Occipital lobe (tissue), 1 donor: ENCODE measurements at regions not wholly inside any gene's neighbourhood (a gene's known extent, or its start where the extent isn't known, plus 50 kb on each side); places are given as distances from the start of the nearest gene placed in this dataset.

ENCODE experiments used
- DNase-seq: peaks from one replicate; lab custom pipeline; 2025; lab: John Stamatoyannopoulos, UW

DNA sequence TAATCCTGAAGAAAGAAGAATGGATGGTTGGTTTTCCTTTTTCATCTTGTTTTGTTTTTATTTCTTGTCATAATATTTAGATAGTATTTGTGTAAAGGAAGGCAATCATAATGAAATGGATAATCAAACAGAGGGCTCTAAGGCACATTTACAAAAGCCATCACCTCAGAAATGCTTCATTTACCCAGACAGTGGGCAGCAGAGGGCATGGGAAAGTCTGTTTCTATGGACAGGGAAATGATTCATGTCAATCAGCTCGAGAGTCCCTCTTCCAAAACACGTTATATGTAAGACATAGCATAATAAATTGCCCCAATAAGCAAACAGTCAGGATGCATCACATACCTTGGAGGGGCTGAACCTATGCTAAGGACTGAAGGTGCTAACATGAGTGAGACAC lies 426.1 kb downstream of the PLPP3 start:
- DNase-seq, result no peak

GRCh38 chr1:56152635-56153034 lies 426.7 kb downstream of the PLPP3 start:
- no peak for DNase-seq

DNA sequence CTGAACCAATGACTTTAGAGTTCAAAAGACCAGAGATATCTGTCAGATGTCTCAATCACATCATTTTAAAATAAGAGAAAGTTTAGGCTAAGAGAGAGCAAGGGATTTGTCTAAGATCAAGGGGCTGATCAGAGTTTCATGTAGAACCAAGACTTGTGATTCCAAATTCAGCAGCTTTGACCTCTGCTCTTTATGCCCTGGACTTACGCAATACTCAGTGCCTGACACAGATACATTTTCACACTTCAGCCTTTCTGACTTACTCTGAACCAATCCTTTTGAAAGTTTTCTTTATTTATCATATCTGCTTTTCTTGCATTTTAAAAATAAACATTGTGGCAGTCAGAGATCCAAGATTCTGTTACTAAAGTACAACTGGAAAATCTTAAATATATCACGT lies 428.0 kb downstream of the PLPP3 start:
- no peak for DNase-seq

GRCh38 chr1:56150441-56151215 lies 428.7 kb downstream of the PLPP3 start:
- DNase-seq, result no peak

- no peak for DNase-seq
Observed at GRCh38 chr1:56149761-56150160, 429.6 kb downstream of the PLPP3 start.

DNA sequence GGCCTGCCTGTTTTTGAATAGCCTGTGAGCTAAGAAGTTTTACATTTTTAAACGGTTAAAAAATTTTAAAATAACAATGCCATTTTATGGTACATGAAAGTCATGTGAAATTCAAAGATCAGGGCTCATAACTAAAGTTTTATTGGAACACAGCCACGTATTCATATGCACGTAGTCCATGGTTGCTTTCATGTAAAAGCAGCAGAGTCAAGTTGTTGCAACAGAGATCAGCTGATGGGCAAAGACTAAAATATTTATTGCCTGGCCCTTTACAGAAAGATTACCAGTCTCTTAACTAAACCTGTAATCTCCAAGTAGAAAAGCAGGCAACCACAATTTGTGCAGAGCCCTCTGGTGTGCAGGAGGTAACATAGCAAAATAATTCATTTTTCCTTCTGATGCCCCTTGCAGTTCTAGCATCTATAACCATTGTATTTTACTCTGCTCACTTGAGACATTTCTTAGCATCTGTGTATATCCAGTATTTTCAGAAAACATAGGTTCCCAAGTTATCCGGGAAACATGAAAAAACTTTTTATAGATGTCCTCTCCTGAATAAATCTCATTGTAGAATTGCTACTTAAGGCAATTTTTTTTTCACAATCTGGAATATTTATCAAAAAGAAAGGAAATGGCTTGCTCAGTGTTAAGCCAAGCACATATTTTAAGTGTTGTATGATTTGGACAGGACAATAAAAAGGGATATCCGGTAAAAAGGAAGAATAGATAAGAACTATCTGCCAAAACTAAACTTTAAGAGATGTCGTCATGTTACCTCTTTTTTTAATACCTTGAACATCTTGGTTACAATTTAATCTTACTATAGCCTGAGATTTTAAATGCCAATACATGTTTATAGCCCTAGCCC lies 430.8 kb downstream of the PLPP3 start:
- DNase-seq, result no peak

DNA sequence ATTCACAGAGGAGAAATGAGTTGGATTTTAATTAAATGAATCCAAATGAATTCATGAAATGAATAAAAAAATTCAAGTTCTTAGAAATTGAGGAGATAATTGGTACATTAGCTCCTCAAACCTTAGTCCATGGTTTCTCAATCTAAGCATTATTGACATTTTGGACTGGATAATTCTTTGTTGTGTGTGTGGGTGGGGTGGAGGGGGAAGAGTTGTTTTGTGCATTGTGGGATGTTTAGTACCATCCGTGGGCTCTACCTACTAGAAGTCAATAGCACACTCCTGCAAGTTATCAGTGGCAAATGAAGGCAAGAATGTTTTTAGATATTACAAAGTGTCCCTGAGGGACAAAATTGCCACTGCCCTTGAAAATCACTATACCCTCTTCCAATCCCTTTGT lies 431.9 kb downstream of the PLPP3 start:
- DNase-seq, result no peak

- no peak for DNase-seq
Observed at GRCh38 chr1:56147034-56147433, 432.3 kb downstream of the PLPP3 start.

- DNase-seq, result no peak
Observed at GRCh38 chr1:56146449-56146848, 432.9 kb downstream of the PLPP3 start.

DNA sequence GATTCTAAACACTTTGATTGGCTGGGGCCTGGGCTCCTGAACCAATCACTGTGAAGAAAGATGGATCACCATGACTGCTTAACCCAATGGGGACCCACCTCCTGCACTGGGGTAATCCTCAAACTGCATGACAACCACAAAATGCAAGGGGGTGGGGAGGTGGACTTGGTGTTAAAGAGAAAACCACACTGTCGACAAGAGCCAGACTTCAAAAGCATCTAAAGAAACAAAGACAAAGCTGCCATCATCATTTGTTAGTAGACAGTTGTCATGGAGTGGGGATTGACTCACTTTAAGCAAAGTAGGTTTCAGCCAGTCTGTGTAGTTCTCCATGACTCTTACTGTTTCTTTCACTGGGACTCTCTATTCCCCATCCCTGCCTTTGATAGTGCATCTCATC lies 433.8 kb downstream of the PLPP3 start:
- DNase-seq, result no peak

- no peak for DNase-seq
Observed at GRCh38 chr1:56142301-56142700, 437.1 kb downstream of the PLPP3 start.

- no peak for DNase-seq
Observed at GRCh38 chr1:56139836-56140235, 439.5 kb downstream of the PLPP3 start.

GRCh38 chr1:56137521-56138505 lies 441.6 kb downstream of the PLPP3 start:
- DNase-seq, result no peak

DNA sequence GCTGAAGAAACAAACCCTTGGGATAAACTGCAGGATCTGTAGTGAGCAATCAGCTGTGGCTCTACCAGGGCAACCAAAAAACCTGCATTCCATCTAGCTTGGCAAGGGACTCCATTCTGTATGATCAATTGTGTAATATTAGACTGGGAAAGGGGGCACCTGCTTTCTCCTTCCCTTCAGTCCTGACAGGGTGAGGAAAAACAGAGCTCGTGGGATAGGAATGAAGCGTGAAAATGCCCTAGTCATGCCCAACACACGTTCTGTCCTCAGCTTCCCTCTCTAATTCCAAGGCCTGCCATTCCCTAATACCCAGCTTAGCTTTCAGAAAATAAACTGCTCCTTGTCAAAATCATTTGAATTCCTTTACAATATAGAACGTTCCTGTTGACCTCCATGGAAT lies 442.3 kb downstream of the PLPP3 start:
- DNase-seq, result no peak

- DNase-seq, result no peak
Observed at GRCh38 chr1:56135864-56136147, 443.6 kb downstream of the PLPP3 start.

DNA sequence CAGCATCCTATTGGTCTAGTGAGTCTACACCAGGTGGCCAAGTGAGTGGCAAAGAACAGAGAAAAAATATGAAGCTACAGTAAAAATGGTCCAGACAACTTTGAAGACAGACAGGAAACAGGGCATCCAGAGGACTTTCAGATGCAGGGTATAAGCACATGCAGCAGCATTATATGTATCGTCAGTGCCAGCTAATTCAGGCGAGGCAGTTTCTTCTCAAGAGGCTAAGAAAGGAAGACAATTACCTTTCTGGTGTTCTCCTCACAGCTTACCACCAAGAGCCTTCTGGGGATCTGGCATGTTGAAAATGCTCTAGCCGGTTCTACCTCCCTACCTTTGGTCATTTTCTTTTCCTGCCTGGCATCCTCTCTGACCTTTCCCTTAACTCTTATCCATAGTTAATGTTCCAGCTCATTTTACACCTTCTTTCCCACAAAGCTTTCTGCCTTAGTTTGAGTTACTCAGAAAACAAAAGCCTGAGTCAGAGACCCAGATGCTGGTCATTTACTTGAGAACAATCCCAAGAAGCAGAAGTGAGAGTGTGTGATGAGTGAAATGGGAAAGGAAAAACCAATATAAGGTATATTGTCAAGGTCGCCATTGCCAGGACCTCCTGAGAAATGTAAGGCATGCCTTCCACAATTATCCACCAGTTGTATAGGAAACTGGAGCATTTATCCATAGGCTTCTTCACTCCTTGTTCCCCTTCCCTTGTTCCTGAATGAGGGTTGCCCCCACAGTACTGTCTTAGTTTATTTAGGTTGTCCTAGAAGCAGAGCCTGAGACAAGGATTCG lies 444.1 kb downstream of the PLPP3 start:
- DNase-seq, result no peak

GRCh38 chr1:56133522-56134472 lies 445.6 kb downstream of the PLPP3 start:
- DNase-seq, result no peak

- no peak for DNase-seq
Observed at GRCh38 chr1:56132520-56132919, 446.8 kb downstream of the PLPP3 start.

GRCh38 chr1:56129837-56130236 lies 449.5 kb downstream of the PLPP3 start:
- no peak for DNase-seq

DNA sequence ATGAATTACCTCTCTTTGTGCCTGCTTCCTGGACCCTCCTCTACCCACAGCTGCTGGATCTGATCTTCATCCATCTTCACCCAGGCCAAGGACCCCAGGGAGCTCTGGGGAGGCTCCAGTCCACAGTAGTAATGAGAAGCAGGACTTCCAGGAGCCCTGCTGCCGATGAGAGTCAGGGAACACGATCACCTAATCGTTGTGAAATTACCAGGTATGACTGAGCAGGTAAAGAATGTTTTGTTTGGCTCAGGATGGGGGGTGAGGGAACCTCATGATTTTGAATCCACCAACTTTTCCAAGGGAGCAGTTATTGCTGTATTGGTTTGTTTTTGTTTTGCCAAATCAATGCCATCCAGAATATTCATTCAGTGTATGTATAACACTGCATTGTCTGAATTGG lies 454.0 kb downstream of the PLPP3 start:
- no peak for DNase-seq
